ENCODE measurements at regions not wholly inside any gene's neighbourhood (a gene's known extent, or its start where the extent isn't known, plus 50 kb on each side); places are given as distances from the start of the nearest gene placed in this dataset.

DNA sequence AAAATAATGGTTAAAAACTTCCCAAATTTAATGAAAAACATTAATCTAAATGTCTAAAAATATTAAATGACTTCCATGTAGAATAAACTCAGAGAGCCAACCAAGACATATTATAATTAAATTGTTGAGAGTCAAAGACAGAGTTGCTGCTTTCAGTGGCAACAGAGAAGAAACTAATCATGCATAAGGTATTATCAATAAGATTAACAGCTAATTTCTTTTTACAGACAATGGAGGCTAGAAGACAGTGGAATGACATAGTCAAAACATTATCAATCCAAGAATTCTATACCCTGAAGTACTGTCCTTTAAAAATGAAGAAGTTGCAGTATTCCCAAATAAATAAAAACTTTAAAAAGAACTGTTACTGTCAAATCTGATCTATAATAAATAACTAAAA lies 268.7 kb downstream of the IRX2 start:
- no peak for DNase-seq

DNA sequence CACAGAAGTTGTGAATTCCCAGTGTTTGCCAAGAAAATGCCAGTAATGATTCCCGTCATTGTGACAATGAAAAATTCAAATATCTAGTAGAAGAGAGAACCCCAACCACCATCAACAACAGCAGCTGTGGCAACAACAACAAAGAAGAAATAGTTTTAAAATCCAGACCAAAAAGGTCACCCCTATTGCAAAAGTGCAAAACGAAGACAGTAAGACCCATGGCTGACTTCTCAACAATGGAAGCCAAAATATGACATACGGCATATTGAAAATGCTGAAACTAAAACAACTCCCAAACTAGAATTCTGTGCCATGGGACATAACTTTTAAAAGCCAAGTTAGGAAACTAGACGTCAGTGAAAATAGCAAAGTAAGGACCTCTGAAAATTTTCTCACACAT lies 270.6 kb downstream of the IRX2 start:
- no peak for DNase-seq

DNA sequence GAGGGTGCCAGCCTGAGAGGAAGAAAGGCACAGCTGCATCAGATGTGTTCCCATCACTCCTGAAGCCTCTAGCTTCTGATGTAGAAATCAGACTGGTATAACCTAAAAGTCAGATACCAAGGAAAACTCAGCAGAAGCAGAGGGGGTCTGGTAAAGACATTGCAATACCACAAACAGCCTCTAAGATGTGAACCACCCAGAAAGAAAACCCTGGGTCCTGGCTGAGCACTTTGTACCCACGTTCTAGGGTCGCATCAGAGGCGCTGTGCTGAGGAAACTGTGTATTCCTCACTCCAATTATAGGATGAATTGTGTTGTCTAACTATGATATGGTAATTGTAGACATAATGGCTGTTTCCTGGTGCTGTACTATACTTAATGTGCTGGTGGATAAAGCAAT lies 275.6 kb downstream of the IRX2 start:
- no peak for DNase-seq

DNA sequence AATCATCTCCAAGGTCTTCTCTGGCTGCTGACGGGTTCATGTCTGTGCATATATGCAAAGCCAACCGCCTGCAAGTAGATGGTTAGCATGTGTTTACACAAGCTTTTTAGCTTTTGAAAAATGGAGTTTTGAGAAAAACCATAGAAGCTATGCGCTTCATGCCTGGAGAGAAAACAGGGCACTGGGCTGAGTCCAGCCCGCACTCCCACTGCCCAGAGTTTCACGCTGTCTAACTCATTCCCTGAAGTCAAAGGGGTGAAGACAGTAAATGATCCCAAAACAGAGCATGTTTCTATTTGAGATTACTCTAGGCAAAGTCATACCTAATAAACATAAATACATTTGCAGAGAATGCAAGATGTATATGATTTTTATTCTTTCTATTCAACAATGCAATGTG lies 278.8 kb downstream of the IRX2 start:
- no peak for DNase-seq

DNA sequence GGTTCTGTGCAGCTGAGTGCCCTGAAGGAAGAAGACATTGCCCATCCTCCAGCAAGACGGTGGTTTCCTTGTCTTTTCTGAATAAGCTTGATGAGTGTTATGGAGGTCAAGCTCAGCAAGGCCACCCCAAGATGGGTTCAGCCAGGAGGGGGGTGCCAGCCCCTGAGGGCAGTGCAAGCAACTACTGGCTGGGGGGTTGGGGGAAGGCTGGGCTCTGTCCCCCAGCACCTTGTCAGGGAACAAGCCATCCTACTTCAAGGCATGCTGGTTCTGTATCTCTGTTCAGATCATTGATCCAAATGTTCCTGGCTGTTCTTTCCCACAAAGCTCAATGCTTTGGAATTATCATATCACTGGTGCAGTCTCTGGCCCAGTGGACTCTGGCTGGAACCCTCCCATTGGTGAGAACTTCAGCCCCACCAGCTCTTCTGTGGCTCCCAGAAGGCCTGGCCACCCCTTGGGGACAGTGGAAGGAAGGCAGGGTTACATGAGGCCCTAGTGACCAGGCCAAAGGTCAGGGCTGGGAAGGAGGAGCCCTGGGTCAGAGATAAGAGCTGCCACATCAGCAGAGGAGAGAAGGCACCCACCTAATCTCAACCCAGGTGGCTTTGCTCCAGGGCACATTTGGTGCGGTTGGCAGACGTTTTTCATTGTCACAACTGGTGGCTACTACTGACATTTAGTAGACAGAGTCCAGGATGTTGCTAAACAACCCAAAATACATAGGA lies 280.2 kb downstream of the IRX2 start:
- no peak for DNase-seq

DNA sequence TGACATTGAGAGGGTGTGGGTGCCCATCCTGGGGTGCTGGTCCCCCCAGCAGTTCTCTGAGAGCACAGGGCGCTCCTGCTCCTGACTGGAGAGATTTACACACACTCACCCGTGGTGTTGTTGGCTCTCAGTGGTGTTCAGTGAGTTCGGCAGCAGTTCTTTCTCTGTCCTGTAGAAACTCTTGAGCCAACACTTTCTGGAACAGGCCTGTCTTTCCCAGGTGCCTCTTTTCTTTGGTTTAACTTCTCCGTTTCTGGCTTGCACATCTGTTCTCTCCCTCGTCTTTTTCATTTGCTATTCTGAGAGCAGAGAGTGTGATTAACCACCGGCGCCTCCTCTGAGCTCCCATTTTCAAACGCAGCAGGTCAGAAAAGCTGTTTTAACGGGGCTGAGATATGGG lies 284.5 kb downstream of the IRX2 start:
- no peak for DNase-seq

DNA sequence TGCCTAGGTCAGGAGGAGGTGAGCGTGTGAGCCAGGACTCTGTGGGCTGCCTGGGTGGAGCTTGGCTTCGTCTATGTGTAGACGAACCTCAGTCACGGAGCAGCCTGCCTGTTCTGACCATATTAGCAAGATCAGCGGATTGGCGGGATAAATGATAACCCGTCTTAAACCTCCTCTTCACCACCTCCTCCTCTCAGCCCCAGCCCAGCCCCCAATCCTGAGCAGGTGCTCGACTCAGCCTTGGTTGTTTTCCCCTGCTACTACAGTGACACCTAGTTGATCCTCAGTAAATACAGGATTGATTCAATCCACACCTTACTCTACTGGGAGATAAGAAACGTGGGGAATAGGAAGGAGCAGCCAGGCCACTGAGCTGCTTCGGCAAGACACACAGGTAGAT lies 286.1 kb downstream of the IRX2 start:
- no peak for DNase-seq

DNA sequence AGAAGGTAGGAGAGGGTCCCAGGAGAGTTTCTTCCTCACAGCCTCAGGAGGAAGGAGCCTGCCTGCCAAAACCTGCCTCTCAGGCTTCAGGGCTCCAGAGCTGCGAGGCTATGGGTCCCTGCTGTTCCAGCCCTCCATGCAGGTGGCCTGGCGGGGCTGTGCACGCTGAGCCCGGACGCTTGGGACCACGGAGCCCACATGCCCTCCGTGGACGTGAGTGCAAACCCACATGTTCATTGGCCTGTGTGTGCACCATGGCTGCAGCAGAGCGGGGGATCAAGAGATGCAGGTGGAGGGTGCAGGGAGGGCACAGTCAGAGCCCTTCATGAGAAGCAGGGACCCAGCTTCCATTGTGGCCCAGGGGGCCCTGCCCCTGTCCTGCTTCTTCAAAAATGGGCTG lies 287.3 kb downstream of the IRX2 start:
- no peak for DNase-seq

DNA sequence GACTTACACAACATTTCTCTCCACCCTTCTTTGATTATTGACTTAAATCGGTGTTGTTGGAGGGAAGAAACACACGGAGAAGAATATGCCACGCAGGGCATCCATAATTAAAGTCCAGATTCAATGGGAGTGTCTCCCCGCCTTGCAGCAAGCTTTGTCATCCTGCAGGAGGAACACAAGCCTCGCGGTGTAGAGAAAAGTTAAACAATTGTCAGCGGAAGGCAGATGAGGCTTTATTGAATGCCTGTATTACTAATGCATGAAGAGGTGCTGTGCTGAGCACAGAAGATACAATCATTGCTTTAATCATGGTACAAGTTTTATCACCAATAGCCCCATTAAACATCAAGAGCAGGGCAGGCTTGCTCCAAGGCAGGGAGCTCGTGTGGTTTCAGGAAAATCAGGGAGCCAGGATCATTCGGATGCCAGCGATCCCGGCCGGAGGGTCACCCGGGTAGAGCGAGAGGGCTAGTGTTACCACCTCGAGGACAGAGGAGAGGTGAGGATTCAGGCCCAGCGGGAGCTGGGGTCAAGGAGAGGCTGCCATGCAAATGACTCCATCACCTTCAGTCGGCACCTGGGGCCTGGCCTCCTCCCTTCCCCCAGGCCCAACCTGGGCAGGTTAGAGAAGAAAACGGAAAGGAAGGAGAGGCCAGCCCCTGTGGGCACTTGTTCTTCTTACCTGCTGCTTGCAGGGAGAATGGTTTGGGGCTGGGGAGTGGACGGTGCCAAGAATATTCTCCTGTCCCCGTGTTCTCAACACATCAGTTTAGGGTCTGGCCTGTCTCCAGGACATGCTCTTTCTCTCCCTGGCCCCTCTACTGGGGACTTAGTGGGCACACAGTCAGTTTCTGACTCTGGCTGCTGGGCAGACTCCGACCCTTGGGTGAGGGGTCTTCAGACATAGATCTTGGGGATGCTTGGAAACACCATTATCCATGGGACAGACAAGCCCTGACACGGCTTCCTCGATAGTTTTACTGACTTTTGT lies 289.5 kb downstream of the IRX2 start:
- DNase-seq, result no peak

DNA sequence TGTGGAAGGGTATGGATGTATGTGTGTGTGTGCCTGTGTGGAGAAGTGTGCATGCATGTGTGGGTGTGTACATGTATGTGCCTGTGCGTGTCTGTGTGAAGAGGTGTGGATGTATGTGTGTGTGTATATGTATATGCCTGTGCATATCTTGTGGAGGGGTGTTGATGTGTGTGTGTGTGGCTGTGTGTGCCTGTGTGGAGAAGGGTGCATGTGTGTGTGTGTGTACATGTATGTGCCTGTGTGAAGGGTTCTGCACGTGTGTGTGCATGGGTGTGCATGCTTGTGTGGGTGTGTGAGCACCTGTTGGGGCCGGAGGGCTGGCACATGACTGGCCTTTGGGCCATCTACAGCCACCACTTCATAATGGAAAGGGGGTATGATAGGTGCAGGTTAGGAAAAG lies 291.4 kb downstream of the IRX2 start:
- no peak for DNase-seq

DNA sequence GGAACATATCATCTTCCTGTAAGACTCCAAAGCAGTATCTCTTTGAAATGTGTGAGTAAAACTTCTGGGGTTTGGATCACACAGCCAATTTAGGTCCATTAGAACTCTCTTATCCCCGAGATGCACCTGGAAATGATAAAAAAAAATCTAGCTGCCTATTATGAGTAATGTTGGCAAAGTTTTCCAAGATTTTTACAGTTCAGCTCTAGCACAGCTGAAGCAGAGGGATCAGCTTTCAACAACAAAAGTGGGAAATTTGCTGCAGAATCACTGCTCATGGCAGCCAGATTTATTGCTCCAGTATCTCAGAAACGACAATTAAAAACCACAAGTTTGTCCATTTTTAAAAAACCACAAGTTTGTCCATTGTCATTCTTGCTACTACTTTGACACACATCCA lies 292.2 kb downstream of the IRX2 start:
- no peak for DNase-seq

DNA sequence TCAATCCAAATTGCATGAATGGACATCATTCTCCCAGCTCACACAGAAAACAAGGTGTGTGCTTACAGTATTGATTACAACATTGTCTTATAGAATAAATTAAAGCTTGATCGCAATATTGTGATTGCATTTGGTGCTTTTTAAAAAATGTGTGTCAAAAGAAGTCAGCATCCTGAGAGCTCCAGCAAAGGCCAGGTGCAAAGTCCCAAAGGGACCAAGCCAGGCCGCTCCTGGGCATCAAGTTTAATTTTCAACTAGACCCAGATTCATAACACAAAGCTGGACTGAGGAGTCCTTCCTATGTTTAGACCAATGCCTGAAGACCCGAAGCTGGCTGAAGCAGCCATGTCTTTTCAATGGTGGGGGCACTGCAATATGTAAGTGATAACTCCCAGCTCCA lies 295.6 kb downstream of the IRX2 start:
- no peak for DNase-seq

DNA sequence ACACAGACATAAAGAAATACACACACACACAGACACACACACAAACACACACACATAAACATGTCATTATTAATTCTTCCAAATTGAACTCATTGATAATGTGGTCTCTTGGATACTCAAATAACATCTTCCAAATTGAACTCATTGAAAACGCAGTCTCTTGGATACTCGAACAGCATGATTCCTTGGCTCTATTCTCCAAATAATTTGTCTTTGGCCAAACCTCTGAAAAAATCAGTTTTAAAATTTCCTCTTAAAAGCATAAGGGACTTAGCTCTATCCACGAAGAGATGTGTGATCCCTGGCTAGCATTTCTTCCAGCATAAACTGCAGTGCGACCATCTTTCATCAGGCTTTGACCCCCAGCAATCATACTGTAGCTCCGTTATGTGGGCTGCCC lies 296.6 kb downstream of the IRX2 start:
- DNase-seq, result no peak

DNA sequence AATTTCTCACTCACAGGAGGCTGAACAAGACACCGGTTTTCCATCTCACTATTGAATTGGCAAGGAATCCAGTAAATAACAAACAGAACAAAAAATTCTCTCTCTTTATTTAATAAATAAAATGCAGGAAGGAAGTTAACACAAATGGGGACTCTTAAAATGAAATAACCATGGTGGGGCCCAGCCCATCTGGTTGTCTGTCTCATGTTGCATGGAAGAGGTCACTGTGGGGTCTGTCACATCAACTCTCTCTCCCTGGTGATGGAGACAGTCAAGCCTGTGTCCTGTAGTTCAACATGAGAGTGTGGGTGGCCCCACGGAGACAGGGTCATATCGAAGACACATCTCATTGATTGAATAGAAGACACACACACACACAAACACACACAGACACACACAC lies 297.7 kb downstream of the IRX2 start:
- no peak for DNase-seq

DNA sequence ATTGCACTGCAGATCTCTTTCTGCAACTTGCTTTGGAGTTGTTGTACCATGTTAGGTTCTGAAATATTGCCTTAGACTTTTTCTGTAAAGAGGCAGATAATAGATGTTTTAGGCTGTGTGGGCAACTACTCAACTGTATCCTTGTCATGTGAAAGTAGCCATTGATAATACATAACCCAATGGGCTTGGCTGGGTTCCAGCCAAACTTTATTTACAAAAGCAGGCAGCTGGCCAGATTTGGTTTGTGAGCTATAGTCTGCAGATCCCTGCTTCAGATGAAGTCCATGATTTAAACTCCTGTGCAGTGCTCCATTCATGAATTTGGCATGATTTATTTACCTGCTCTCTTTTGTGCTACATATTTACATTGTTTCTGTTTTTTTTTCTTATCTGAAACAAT lies 300.4 kb downstream of the IRX2 start:
- DNase-seq, result no peak

DNA sequence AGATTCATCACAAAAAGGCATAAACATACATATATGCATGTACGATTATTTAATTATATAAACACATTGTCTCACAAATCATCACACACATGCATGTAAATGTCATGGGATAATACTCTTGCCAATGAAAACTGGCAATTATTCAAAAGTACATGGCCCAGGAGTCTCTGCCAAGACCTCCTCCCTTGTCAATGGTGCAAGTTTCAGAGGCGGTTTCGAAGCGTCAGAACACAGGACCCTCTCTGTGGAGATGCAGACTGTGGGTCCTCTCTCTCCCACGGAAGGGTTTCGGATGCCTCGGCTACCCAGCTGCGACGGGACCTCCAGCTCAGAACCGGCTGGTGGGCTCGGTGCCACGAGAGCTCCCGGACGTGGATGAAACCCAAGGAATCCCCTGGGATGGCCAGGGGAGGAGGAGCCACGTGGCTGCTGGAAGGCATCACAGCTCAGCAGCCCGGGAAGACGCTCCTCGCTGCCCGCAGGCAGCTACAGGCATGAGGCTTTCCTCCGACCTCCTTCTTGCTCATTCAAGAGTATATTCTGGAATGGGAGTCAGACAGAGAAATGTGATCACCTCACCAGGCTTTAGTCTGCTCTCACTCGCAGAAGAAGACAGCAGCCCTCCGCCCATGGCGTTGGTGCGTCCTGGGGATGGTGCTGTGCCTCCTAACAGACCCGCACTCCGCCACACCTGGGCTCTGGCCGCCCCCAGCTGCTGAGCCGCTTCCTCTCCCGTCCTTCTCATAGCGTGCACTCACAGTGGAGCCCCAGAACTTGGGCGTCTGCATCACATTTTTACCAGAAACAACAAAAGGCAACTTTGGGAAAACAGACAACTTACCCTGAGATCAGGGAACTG lies 308.8 kb downstream of the IRX2 start:
- no peak for DNase-seq

DNA sequence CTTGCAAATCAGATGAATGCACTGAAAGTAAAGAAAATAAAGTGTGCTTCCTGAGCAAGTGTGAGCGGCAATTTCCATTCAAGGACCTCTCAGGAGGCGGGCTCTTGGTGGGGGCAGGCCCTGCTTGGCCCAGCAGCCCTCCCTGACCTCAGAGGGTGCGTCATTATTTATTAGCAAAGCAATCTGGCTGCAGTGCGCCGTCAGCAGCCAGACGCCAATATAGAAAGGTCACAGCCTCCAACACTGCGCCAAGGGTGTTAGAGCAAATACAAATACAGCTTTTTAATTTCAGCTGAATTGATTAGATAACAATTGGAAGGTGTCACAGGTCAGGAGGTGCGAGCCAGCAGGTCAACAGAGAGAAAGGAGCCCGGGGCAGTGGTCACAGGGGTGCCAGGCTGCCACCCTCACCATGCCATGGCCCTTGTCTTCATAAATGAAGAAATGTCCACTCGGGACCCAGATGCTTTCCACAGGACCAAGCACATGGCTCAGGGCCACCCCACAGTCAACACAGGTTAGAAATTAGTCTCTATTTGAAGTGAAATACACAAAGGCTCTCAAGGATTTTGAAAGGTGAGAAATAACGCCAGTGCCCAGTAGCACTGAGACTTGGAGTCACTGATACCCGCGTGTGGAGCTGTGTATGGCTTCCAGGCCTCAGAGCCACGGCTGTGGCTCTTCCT lies 309.8 kb downstream of the IRX2 start:
- DNase-seq, result no peak

DNA sequence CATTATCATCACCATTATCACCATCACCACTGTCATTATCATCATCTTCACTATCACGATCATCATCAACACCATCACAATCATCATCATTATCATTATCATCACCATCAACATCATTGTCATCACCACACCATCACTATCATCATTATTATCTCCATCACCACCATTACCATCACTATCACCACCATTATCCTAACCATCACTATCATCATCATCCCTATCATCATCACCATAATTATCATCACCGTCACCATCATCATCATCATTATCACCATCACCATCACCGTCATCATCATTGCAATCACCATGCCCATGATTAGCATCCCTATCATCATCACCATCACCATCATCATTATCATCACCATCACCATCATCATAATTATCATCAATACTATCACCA lies 311.9 kb downstream of the IRX2 start:
- DNase-seq, result no peak

DNA sequence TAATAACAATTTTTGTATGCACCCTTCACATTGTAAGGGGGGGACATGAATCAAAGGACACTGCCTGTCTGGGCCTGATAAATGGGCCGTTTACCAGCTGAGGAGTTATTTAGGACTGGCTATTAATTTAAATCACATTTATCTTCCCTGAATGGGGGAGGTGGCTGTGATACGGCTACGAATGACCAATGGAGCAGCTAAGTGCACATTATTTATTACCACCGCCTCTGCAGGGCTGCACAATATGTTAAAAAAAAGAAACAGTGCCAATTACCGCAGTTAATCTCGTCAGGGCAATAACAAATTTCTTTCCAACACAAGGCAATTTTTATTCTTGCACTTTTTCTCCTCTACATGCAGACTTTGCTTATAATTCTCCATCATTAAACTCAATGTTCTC lies 318.4 kb downstream of the IRX2 start:
- DNase-seq, result no peak

DNA sequence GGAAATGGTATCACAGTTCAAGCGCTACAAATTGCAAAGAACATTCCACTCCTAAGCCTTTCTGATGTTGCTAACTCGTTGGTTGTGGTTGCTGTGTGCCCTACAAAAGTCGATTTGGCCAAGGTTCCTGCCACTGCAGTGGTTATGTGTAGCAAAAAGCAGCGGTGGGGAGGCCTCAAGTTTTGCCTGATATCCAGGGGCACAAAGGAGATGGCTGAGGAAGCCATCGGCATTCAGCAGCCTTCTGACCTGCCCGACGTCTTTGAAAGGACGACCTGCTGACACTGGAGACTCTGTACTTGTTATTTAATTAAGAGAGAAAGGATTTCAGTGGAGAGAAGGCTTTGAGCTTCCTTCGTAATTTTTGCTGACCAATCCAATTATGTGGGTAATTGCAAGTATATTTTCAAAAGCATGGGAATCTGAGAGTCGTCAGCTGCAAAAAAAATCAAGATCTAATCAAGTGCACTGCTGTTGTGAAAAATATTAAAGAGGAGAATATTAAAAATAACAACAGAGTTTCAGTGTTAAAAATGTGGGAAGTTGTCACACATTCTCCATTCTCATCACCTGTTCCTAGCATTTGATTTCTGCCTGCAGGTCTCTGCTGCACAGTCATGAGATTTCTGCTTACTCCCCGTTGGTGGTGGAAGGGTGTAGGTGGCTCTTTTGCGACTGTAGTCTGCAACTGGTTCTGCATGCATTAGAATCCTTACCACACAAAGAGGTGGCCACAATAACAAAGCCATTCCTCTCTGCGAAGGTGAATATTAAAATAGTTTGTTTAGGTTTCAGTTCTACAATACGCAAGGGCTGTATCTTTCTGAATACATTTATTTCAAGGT lies 319.2 kb downstream of the IRX2 start:
- no peak for DNase-seq

DNA sequence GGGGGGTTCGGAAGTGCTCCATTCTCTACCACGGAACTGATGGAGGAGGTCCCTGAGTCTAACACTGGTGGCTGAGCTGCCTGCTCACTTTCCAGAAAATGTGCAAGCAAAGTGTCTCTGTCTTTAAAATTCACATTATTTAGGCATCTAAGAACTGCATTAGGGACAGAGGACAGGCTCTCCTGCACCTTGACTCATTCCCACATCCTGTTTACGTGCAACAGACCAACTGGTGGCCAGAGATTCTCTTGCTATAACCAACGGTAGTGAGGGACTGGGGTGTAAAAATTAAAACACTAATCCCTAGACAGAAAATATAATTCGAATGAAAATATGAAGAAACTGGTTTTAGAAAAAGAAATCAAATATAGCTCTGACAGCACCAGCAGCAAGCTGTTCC lies 320.9 kb downstream of the IRX2 start:
- no peak for DNase-seq

DNA sequence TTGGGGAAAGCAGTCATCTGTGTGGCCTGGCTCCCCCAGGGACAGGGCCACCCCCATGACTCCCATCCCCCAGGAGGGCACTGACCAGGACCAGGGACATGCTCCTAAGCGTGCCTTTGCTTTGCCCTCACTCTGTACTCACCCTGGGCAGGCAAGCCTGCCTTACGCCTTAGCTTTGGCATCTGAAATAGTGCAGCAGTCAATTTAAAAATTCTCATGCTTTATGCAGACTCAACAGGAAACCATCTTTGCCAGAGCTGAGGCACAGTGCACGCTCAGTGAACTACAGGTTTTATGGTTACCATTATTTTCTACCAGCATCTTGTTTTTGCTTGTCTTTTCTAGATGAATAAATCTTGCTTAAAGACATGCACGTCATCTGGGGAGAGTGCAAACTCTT lies 323.5 kb downstream of the IRX2 start:
- DNase-seq, result no peak

Data from NCI-H2081 (cell line).